GM19455 (cell line): ENCODE measurements at regions not wholly inside any gene's neighbourhood (a gene's known extent, or its start where the extent isn't known, plus 50 kb on each side); places are given as distances from the start of the nearest gene placed in this dataset.

Source experiments
- ATAC-seq: cut with Tn5 transposase; IDR thresholded peaks from one replicate; pipeline ENCODE4 v1.9.1; 2021; ENCODE audit not compliant: unreplicated experiment

DNA sequence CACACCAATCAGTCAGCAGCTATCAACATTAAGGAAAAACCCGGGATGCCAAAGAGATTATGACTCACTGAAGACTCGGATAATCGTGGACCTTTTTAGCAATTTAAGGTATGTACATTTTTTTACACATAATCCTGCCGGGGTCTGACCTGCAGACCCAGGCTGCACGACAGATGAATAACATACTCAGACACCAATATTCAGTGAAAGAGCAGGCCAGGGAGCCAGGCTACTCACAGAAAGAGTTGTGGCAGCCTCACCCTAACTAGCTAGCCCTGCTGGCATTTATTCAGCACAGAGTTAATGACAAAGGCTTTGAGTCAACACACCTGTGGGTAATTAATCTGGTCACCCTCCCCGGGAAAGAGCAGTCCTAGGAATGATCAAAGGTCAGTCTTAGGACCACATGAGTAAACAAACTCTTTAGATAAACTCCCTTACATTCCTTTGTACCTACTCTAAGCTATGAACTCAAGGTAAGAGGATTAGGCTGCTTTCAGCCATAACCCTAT, 727.5 kb downstream of the TBL1XR1 start:
- ATAC-seq, result no peak

- no peak for ATAC-seq
Observed at GRCh38 chr3:176463610-176464009, 733.7 kb downstream of the TBL1XR1 start.

GRCh38 chr3:176447369-176447768, 749.9 kb downstream of the TBL1XR1 start:
- ATAC-seq, result no peak

GRCh38 chr3:176442326-176442725, 755.0 kb downstream of the TBL1XR1 start:
- no peak for ATAC-seq

DNA sequence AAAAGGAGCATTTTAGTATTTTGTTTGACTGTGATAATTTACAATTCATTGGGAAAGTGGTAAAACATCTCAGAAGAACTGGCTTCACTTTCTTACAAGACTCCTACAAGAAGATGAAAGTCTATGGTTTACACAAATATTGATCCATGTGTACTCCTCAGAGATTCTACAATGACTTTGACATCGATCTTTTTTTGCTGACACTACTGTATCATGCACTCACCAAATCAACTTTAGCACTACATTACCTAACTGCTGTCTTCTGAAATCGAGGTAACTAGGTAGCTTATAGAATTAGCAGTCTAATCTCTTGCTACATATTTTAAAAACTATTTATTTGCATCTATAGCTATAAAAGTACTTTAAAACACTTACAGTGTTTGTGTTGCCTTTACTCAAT, 757.6 kb downstream of the TBL1XR1 start:
- no peak for ATAC-seq

DNA sequence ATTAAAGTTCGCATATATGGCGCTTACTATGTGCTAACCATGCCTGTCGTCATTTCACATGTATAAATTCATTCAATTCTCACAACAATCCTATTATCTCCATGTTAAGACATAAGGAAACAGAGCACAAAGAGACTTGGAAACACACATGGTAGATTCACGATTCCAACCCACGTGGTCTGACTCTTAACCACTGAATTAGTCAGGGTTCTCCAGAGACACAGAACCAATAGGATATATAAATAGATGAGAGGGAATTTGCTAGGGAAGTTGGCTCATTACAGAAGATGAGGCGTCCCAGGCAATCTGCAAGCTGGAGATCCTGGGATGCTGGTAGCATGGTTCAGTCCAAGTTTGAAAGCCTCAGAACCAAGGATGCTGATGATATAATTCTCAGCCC, 765.3 kb downstream of the TBL1XR1 start:
- no peak for ATAC-seq

DNA sequence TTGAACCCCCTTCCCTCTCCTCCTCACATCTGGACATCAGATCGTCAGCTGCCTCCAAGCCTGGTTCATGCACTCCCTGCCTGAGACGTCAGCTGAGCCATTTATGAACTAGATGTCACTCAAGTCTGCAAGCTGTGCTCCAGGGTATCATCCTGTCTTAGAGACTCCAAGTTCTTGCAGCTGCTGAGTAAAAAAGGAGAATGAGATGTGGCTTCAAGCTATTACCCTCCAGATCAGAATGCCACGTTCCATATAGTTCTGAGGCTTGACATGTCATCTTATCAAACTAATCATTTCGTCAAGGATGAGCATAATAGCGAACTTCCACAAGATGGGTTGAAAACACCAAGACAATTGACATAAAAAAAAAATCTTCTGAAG, 766.3 kb downstream of the TBL1XR1 start:
- ATAC-seq, result no peak

GRCh38 chr3:176430244-176431037, 766.8 kb downstream of the TBL1XR1 start:
- ATAC-seq, result no peak

GRCh38 chr3:176428552-176428951, 768.7 kb downstream of the TBL1XR1 start:
- no peak for ATAC-seq

DNA sequence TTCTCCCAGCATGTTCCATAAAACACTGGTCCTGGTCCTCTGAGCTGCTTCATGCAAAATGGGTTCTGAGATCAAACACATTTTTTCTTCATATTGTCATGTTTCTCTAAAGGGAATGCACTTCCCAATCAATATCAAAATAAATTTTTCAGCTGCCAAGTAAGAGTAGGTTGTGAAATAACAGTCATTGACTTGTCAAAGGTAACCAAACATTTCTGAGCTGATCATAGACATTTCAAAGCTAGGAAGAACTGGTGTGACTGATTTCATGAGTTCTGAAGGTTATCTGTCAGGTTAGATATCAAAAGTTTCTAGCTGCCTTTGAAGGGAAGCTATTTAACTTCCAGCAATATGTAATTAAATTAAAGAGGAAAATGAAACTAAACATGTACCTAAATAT, 770.9 kb downstream of the TBL1XR1 start:
- ATAC-seq, result no peak

DNA sequence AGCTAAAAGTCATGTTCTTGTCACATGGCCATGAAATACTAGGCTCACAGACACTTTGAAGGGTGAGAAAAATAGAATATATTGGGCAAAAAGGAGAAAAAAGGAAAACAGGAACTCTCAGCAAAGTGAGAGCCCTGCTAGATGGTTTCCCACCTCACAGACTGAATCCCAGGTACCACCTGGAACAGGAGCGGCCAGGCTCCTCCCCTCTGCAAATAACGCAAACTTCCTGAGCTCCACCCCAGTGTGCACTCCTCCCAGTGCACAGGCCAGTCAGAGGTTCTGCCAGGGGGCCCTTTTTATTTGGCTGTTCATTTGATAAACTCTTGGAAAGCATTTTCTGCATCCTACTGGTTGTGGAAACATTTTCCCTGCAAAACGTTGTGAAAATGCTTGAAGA, 780.4 kb downstream of the TBL1XR1 start:
- ATAC-seq, result no peak

DNA sequence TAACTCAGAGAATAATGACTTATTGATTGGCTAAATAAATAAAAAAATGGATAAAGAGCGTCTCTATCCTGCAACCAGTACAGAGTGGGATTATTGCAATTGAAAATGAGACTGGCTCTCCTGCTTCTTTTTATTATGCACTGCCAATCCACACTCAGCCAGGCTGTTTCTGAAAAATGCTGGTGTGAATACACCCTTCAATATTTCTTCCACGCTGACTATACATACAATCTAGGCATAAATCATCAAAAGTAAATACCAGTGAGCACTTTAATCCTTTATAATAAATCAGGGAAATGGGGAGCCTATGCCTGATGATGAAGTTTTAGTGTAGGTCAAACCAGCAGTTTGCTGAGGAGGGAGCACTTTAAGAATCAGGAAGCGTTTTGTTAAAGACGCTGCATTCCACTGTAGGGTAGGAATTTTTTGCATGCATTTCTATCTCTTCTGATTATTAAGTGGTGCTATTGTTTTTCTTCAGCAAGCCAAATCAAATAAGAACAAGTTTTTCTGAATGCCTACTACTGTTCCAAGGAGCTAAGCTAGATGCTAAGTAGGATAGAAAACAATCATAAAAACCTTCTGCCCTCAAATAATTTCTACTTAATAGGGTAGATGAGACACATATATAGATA, 781.5 kb downstream of the TBL1XR1 start:
- no peak for ATAC-seq

- no peak for ATAC-seq
Observed at GRCh38 chr3:176412771-176413170, 784.5 kb downstream of the TBL1XR1 start.

DNA sequence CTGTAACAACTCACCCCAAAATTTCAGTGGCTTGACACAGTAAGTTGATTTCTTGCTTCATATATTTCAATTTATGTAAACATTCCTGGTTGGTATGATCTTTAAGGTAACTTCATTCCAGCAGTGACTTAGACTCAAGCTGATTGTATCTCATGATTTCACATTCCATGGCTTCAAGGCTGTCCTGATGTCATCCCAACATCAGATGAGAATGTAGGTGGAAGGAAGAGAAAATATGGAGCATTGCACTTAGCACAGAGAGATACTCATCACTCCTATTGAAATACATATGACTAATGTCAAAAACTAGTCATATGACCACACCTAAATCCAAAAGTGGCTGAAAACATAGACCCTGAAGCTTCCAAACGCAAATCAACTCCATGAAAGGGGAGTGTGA, 793.8 kb downstream of the TBL1XR1 start:
- ATAC-seq, result no peak

- no peak for ATAC-seq
Observed at GRCh38 chr3:176401211-176401610, 796.1 kb downstream of the TBL1XR1 start.

DNA sequence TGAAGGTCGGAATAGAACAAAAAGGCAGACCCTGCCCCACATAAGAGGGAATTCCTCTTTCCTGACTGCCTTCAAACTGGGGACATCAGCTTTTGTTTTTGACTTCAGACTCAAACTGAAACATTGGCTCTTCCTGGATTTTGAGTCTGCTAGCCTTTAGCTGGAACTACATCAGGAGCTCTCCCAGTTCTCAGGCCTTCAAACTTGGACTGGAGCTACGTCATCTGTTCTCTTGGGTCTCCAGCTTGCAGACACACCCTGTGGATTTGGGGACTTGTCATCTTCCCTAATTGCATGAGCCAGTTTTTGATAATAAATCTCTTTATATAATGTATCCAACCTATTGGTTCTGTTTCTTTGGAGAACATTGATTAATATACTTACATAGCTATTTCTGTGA, 798.1 kb downstream of the TBL1XR1 start:
- no peak for ATAC-seq

DNA sequence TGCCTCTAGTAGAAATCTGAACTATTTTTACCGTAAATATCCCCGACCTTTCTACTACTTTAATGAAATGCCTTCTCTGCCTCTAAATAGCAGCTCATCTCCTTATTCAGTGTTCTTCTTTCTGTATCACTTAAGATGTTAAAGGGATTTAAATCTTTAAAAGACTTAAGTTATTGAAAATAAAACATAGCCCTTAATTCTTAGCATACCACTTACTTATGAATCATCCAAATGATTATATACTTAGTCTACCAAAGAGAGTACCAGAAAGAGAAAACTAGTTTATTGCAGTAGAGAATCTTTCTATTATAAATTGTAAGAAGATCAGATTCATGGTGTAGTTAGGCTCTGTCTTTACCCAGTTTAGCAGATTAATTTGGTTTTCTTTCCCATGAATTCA, 802.0 kb downstream of the TBL1XR1 start:
- ATAC-seq, result no peak

DNA sequence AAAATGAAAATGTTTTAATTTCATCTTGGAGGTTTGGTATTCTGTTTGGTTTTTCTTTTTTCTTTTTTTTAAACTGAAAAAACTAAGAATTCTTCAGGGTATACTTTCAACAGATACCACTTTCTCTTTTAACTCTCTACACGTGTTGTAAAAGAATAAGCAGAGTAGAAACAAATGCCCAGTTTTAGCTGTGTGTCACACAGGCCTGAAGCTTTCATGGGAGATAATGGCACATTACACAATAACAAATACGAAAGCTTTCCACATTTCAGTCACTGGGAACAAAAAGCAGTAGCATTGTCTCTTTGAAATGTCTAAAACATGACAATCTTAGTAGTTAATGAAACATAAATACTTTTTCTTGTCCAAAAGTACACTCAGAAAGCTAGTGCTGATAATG, 818.5 kb downstream of the TBL1XR1 start:
- no peak for ATAC-seq

- ATAC-seq, result no peak
Observed at GRCh38 chr3:176376531-176376930, 820.8 kb downstream of the TBL1XR1 start.

DNA sequence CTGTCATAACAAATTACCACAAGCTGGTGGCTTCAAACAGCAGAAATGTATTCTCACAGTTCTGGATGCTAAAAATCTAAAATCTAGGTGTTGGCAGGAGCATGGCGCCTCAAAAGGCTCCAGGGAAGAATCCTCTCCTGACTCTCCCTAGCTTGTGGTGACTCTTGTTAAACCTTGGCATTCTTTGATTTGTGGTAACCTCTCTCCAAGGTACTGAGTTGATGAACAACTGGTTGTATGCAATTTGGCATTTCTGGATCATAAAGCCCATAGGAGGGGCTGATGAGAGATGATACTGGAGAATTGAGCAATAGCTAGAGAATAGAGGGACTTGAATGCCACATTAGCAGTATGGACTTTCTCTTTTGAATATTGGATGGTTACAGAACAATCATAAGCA, 821.8 kb downstream of the TBL1XR1 start:
- ATAC-seq, result no peak

DNA sequence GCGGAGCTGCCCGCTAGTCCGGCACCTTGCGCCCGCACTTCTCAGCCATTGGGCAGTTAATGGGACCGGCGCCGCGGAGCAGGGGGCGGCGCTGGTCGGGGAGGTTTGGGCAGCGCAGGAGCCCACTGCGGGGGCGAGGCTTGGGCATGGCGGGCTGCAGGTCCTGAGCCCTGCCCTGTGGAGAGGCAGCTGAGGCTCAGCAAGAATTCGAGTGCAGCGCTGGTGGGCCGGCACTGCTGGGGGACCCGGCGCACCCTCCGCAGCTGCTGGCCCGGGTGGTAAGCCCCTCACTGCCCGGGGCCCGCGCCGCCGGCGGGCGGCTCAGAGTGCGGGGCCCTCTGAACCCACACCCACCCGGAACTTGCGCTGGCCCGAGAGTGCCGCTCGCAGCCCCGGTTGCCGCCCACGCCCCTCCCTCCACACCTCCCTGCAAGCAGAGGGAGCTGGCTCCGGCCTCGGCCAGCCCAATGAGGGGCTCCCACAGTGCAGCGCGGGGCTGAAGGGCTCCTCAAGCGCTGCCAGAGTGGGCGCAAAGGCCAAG, 835.0 kb downstream of the TBL1XR1 start:
- ATAC-seq, result no peak

GRCh38 chr3:176359211-176359610, 838.1 kb downstream of the TBL1XR1 start:
- ATAC-seq, result no peak
